ENCODE measurements at regions not wholly inside any gene's neighbourhood (a gene's known extent, or its start where the extent isn't known, plus 50 kb on each side); places are given as distances from the start of the nearest gene placed in this dataset.
"Not testable (repeated sequence)": the region's sequence is repeated elsewhere in the genome, so short reads cannot be mapped to it uniquely, and the experiment has no call there.

DNA sequence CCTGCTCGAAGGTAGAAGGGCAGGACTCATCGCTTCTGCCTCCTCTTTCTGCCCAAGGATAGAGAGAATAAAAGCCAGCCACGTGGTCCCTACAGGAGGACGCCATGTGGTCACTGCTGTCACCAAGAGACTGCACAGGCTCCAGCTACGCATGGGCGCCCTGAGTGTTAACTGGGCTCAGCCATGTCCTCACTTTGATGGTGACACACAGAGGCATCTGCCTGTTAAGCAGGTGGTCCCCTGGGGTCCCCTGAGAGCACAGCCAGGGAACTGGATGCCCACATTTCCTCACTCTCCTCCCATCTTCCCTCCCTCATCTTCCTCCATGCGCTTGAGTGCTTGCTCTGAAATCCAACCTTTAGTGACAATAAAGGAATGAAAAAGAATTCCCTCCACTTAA lies 152.6 kb downstream of the LAT start:
- TF ChIP-seq, protein P1, sequence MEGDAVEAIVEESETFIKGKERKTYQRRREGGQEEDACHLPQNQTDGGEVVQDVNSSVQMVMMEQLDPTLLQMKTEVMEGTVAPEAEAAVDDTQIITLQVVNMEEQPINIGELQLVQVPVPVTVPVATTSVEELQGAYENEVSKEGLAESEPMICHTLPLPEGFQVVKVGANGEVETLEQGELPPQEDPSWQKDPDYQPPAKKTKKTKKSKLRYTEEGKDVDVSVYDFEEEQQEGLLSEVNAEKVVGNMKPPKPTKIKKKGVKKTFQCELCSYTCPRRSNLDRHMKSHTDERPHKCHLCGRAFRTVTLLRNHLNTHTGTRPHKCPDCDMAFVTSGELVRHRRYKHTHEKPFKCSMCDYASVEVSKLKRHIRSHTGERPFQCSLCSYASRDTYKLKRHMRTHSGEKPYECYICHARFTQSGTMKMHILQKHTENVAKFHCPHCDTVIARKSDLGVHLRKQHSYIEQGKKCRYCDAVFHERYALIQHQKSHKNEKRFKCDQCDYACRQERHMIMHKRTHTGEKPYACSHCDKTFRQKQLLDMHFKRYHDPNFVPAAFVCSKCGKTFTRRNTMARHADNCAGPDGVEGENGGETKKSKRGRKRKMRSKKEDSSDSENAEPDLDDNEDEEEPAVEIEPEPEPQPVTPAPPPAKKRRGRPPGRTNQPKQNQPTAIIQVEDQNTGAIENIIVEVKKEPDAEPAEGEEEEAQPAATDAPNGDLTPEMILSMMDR (IDR thresholded peaks at IDR 0.05): not testable (repeated sequence)
- not testable (repeated sequence) for TF ChIP-seq POLR2A (IDR thresholded peaks at IDR 0.05)

Measured in body of pancreas (tissue), 4 donors.